ENCODE measurements at regions not wholly inside any gene's neighbourhood (a gene's known extent, or its start where the extent isn't known, plus 50 kb on each side); places are given as distances from the start of the nearest gene placed in this dataset.
"Not testable (repeated sequence)": the region's sequence is repeated elsewhere in the genome, so short reads cannot be mapped to it uniquely, and the experiment has no call there.

DNA sequence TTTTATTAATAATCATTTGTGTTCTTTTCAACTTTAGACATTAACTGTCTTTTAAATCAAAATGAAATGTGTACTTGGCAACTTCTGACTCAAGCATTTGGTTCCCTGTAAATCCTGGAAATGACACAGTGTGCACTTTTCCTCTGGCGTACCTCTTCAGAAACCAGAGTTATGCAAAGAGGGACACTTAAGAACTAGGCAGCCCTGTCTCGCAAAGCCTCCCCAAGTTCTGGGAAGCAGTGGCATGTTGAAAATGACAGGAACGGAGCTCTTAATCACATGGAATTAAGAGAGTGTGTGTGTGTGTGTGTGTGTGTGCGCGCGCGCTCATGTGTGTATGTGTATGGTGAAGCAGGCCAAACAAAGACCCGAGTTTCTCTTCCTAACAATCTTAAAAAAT, 707.4 kb downstream of the MECOM start:
- Histone ChIP-seq H3K27ac (ENCODE audit: low read length) (no peak overlapping the region), H3K27me3 (ENCODE audit: control insufficient read depth, insufficient read depth, low read length) (no peaks in the 10 kb centered on the region), H3K36me3 (ENCODE audit: control insufficient read depth, insufficient read depth, low read length) (no peaks in the 10 kb centered on the region), H3K9me3 (ENCODE audit: control insufficient read depth, insufficient read depth, low read length) (peaks cover 1% of the 10 kb centered on the region; the same call in 1 of the 2 replicates), H3K4me3 (ENCODE audit: low read length) (no peak overlapping the region), H3K4me1 (ENCODE audit: control insufficient read depth, insufficient read depth, low read length) (no peaks in the 10 kb centered on the region)
- DNase-seq (ENCODE audit: low read depth, low spot score), result no peak
- WGBS (ENCODE audit: insufficient coverage, insufficient read length), result no CpG with 5 or more reads among the region's 8 CpGs

DNA sequence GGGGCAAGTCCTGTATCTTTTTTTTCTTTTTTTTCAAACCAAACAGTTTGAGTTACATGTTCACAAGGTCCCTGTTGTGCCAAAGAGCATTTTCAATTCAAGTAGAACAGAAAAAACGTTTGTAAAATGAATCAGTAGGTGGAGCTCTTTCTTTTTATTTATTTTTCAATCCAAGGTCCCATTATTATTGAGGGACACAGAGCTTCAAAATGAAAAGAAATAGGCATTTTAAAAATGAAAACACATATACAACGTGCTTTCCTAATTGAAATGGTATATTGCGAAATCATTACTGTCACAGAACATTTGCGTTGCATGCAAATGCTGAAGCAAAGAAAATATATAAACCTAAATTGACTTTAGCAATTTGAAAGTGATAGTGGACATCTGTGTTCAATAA, 711.0 kb downstream of the MECOM start:
- no peak for DNase-seq (ENCODE audit: low read depth, low spot score)
- peaks cover 1% of the 10 kb centered on the region; the same call in 1 of the 2 replicates for H3K9me3 ChIP-seq (ENCODE audit: control insufficient read depth, insufficient read depth, low read length)
- no peak overlapping the region for H3K4me3 ChIP-seq (ENCODE audit: low read length)
- no peaks in the 10 kb centered on the region for H3K36me3 ChIP-seq (ENCODE audit: control insufficient read depth, insufficient read depth, low read length)
- no peaks in the 10 kb centered on the region for H3K4me1 ChIP-seq (ENCODE audit: control insufficient read depth, insufficient read depth, low read length)
- H3K27ac ChIP-seq (ENCODE audit: low read length), result no peak overlapping the region
- H3K27me3 ChIP-seq (ENCODE audit: control insufficient read depth, insufficient read depth, low read length), result no peaks in the 10 kb centered on the region
- WGBS (ENCODE audit: insufficient coverage, insufficient read length), result no CpG with 5 or more reads among the region's 4 CpGs

DNA sequence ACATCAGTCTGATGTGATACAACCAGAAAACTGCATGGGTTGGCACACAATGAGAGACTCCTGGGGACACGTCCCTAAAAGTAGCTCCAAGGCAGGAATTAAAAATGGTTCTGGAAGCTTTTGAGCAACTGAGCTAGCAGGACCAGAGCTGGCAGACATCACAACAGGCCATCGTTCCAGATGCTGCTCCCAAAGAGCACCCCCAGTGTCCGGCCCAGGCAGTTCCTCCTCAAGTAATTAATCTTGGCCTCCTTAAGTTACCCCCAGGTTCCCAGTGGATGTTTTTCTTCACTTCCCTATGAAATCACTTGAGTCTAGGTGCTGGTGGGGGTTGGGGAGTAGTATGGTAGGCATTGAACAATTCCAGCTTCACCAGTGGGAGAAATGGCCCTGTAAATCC, 711.6 kb downstream of the MECOM start:
- H3K36me3 ChIP-seq (ENCODE audit: control insufficient read depth, insufficient read depth, low read length), result no peaks in the 10 kb centered on the region
- no peaks in the 10 kb centered on the region for H3K27me3 ChIP-seq (ENCODE audit: control insufficient read depth, insufficient read depth, low read length)
- no CpG with 5 or more reads among the region's 3 CpGs for WGBS (ENCODE audit: insufficient coverage, insufficient read length)
- no peak for DNase-seq (ENCODE audit: low read depth, low spot score)
- H3K27ac ChIP-seq (ENCODE audit: low read length), result no peak overlapping the region
- H3K4me3 ChIP-seq (ENCODE audit: low read length), result no peak overlapping the region
- H3K4me1 ChIP-seq (ENCODE audit: control insufficient read depth, insufficient read depth, low read length), result no peaks in the 10 kb centered on the region
- peaks cover 1% of the 10 kb centered on the region; the same call in 1 of the 2 replicates for H3K9me3 ChIP-seq (ENCODE audit: control insufficient read depth, insufficient read depth, low read length)

DNA sequence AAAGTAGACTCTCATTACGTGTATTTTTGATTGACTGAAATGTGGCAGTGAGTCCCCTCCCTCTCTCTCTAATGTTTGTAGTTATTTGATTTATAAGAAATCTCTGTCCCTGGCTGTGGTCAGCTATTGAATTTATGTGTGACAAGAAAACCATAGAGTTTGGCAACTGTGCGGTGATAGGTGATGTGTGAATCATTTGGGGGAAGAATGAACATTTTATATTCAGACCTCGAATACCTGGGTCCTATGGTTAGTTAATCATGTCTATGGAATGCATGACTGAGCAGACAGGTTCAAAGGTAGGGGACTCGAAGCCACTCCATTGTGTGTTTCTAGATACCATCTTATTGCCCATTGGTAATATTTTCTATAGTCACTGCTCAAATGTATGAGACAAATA, 712.1 kb downstream of the MECOM start:
- Histone ChIP-seq H3K36me3 (ENCODE audit: control insufficient read depth, insufficient read depth, low read length) (no peaks in the 10 kb centered on the region), H3K27ac (ENCODE audit: low read length) (no peak overlapping the region), H3K27me3 (ENCODE audit: control insufficient read depth, insufficient read depth, low read length) (no peaks in the 10 kb centered on the region), H3K9me3 (ENCODE audit: control insufficient read depth, insufficient read depth, low read length) (peaks cover 1% of the 10 kb centered on the region; the same call in 1 of the 2 replicates), H3K4me3 (ENCODE audit: low read length) (no peak overlapping the region), H3K4me1 (ENCODE audit: control insufficient read depth, insufficient read depth, low read length) (no peaks in the 10 kb centered on the region)
- DNase-seq (ENCODE audit: low read depth, low spot score), result no peak
- no CpG with 5 or more reads among the region's 4 CpGs for WGBS (ENCODE audit: insufficient coverage, insufficient read length)

DNA sequence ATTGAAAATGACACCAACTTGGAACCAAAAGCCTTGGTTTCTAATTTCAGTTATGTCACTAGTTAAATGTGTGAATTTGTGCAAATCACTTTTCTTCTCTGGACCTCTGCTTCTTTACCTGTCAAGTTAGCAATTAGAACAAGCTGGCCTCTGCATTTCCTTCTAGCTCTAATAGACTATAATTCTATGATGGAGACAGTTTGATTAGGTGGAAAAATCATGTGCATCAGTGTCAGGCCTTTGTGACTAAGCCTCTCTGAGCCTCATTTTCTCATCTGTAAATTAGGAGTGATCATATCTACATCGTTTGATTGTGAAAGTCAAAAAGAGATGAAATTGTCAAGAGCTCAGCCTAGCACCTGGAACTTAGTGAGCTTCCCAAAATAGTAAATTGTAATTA, 712.9 kb downstream of the MECOM start:
- Histone ChIP-seq H3K4me1 (ENCODE audit: control insufficient read depth, insufficient read depth, low read length) (no peaks in the 10 kb centered on the region), H3K27me3 (ENCODE audit: control insufficient read depth, insufficient read depth, low read length) (no peaks in the 10 kb centered on the region)
- DNase-seq (ENCODE audit: low read depth, low spot score), result no peak

DNA sequence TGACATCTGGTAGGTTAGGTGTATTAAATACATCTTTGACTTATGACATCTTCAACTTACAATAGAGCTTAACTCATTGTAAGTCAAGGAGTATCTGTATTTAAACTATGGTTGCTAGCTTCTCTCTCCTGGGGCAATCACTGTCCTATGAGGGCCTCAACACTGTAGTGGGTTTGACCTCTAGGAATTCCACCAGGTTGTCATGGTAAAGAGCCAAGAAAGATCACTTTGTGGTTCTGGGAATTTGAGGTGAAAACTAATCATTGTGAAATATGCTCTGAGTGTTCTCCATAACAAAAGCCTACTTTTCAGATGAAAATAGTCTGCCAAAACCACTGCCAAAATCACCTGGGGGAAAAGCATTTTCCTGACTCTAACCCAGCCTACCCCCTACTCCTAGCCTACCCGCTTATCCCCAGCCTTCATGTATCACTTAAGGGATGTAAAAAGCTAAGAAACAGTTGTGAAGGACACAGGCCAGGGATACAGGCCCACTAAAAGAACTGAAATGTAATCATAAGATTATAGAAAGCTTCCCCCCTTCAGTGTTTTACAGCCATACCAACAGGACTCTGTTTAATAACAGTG, 723.8 kb downstream of the MECOM start:
- H3K27ac ChIP-seq (ENCODE audit: low read length), result no peak overlapping the region
- no CpG with 5 or more reads among the region's 1 CpG for WGBS (ENCODE audit: insufficient coverage, insufficient read length)
- H3K4me3 ChIP-seq (ENCODE audit: low read length), result no peak overlapping the region
- no peaks in the 10 kb centered on the region for H3K27me3 ChIP-seq (ENCODE audit: control insufficient read depth, insufficient read depth, low read length)
- H3K4me1 ChIP-seq (ENCODE audit: control insufficient read depth, insufficient read depth, low read length), result no peaks in the 10 kb centered on the region
- no peaks in the 10 kb centered on the region for H3K9me3 ChIP-seq (ENCODE audit: control insufficient read depth, insufficient read depth, low read length)
- no peaks in the 10 kb centered on the region for H3K36me3 ChIP-seq (ENCODE audit: control insufficient read depth, insufficient read depth, low read length)
- DNase-seq (ENCODE audit: low read depth, low spot score), result peak; percentile 11

More for the DNA sequence above, 712.9 kb downstream of the MECOM start:
- Histone ChIP-seq H3K27ac (ENCODE audit: low read length) (no peak overlapping the region), H3K36me3 (ENCODE audit: control insufficient read depth, insufficient read depth, low read length) (no peaks in the 10 kb centered on the region), H3K4me3 (ENCODE audit: low read length) (no peak overlapping the region), H3K9me3 (ENCODE audit: control insufficient read depth, insufficient read depth, low read length) (peaks cover 1% of the 10 kb centered on the region; the same call in 1 of the 2 replicates)
- WGBS (ENCODE audit: insufficient coverage, insufficient read length), result no CpG with 5 or more reads among the region's 1 CpG

DNA sequence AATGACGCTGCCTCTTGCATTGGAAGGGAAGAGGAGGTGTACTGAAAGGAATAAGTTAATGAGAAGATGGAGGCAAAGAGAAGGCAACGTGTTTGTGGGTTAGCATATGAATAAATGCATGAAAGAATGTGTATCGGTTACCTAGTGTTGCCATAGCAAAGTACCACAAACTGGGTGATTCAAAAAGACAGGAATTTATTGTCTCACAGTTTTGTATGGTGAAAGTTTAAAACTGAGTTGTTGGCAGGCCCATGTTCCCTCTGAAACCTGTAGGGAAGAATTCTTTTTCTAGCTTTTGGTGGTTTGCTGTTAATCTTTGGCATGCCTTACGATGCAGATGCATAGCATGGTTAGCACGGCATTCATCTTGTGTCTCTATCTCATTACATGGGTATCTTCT, 729.9 kb downstream of the MECOM start:
- Histone ChIP-seq H3K27ac (ENCODE audit: low read length) (no peak overlapping the region), H3K27me3 (ENCODE audit: control insufficient read depth, insufficient read depth, low read length) (no peaks in the 10 kb centered on the region), H3K9me3 (ENCODE audit: control insufficient read depth, insufficient read depth, low read length) (no peaks in the 10 kb centered on the region), H3K36me3 (ENCODE audit: control insufficient read depth, insufficient read depth, low read length) (no peaks in the 10 kb centered on the region), H3K4me3 (ENCODE audit: low read length) (no peak overlapping the region), H3K4me1 (ENCODE audit: control insufficient read depth, insufficient read depth, low read length) (no peaks in the 10 kb centered on the region)
- no CpG with 5 or more reads among the region's 5 CpGs for WGBS (ENCODE audit: insufficient coverage, insufficient read length)
- no peak for DNase-seq (ENCODE audit: low read depth, low spot score)

DNA sequence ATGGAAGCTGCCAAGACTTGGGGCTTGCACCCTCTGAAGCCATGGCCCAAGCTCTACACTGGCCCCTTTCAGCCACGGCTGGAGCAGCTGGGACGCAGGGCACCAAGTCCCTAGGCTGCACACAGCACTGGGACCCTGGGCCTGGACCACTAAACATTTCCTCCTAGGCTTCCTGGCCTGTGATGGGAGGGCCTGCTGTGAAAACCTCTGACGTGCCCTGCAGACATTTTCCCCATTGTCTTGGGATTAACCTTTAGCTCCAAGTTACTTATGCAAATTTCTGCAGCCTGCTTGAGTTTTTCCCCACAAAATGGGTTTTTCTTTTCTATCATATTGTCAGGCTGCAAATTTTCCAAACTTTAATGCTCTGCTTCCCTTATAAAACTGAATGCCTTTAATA, 733.5 kb downstream of the MECOM start:
- DNase-seq (ENCODE audit: low read depth, low spot score), result not testable (repeated sequence)
- no CpG with 5 or more reads among the region's 3 CpGs for WGBS (ENCODE audit: insufficient coverage, insufficient read length)

DNA sequence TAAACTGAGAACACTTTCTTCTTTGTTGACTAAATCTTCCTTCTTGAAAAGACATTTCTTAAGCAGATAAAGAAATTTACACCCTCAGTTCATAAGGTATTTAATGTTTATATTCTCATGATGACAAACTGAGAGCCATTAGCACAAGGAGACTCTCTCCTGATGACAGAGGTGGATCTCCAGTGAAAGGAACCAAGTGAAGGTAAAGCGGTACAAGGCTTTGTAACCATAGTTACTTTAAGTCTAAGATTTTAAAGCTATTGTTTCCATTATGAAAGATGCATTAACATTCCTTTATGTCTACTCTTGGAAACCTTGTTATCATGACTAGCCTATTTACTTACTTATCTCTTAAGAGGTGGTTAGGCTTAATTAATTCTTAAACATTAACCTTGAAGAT, 737.1 kb downstream of the MECOM start:
- Histone ChIP-seq H3K36me3 (ENCODE audit: control insufficient read depth, insufficient read depth, low read length) (no peaks in the 10 kb centered on the region), H3K4me1 (ENCODE audit: control insufficient read depth, insufficient read depth, low read length) (no peaks in the 10 kb centered on the region), H3K27me3 (ENCODE audit: control insufficient read depth, insufficient read depth, low read length) (no peaks in the 10 kb centered on the region), H3K9me3 (ENCODE audit: control insufficient read depth, insufficient read depth, low read length) (no peaks in the 10 kb centered on the region), H3K4me3 (ENCODE audit: low read length) (no peak overlapping the region), H3K27ac (ENCODE audit: low read length) (no peak overlapping the region)
- WGBS (ENCODE audit: insufficient coverage, insufficient read length), result no CpG with 5 or more reads among the region's 1 CpG
- DNase-seq (ENCODE audit: low read depth, low spot score), result no peak

More for the DNA sequence above, 733.5 kb downstream of the MECOM start:
- H3K27me3 ChIP-seq (ENCODE audit: control insufficient read depth, insufficient read depth, low read length); H3K36me3 ChIP-seq (ENCODE audit: control insufficient read depth, insufficient read depth, low read length); H3K4me3 ChIP-seq (ENCODE audit: low read length); H3K9me3 ChIP-seq (ENCODE audit: control insufficient read depth, insufficient read depth, low read length); H3K27ac ChIP-seq (ENCODE audit: low read length); H3K4me1 ChIP-seq (ENCODE audit: control insufficient read depth, insufficient read depth, low read length): not testable (repeated sequence)

DNA sequence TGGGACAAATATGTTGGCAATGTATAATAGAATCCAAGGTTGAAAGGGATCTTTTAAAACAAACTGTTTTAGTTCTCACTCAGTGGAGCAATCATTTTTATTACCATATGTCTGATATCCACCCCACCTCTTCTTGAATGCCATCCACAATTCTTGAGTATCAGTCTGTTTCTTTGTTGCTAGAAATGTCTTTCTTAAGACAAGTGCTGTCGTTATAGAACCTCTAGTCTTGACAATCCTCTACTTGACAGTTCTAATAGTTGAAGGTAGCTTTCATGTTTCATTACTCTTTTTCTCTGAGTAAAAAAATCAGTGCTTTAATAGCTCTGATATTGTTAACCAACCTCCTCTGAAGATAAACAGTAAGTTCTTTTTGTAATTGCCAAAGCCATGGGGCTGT, 737.9 kb downstream of the MECOM start:
- no peak for DNase-seq (ENCODE audit: low read depth, low spot score)
- Histone ChIP-seq H3K36me3 (ENCODE audit: control insufficient read depth, insufficient read depth, low read length) (no peaks in the 10 kb centered on the region), H3K4me1 (ENCODE audit: control insufficient read depth, insufficient read depth, low read length) (no peaks in the 10 kb centered on the region), H3K9me3 (ENCODE audit: control insufficient read depth, insufficient read depth, low read length) (no peaks in the 10 kb centered on the region), H3K27me3 (ENCODE audit: control insufficient read depth, insufficient read depth, low read length) (no peaks in the 10 kb centered on the region), H3K4me3 (ENCODE audit: low read length) (no peak overlapping the region), H3K27ac (ENCODE audit: low read length) (no peak overlapping the region)
- no CpG with 5 or more reads among the region's 1 CpG for whole genome bisulfite sequencing (ENCODE audit: insufficient coverage, insufficient read length)

DNA sequence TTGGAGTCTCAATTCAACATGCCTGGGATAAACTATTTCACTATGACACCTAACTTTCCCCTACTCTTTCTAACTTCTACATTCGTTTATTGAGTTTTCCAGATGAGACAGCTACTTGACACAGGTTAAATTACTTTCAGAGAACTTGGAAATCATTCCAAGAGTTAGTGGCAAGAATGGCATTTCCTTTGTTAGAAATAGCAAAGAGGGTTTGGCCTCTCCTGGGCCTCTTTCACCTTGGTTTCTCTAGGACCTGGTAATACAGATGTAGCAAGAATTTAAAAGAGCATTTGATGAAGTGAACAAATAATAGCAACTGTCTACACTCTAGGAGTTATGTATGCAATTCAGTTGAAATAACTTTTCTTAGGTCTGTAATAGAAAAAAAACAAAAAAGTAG, 748.9 kb downstream of the MECOM start:
- Histone ChIP-seq H3K4me1 (ENCODE audit: control insufficient read depth, insufficient read depth, low read length) (no peaks in the 10 kb centered on the region), H3K9me3 (ENCODE audit: control insufficient read depth, insufficient read depth, low read length) (no peaks in the 10 kb centered on the region), H3K27ac (ENCODE audit: low read length) (no peak overlapping the region), H3K27me3 (ENCODE audit: control insufficient read depth, insufficient read depth, low read length) (no peaks in the 10 kb centered on the region), H3K36me3 (ENCODE audit: control insufficient read depth, insufficient read depth, low read length) (no peaks in the 10 kb centered on the region), H3K4me3 (ENCODE audit: low read length) (no peak overlapping the region)
- DNase-seq (ENCODE audit: low read depth, low spot score), result no peak
- WGBS (ENCODE audit: insufficient coverage, insufficient read length), result no CpG with 5 or more reads among the region's 1 CpG

Measured in iPS DF 6.9 (cell line).